HK-2 (cell line): ENCODE measurements at regions not wholly inside any gene's neighbourhood (a gene's known extent, or its start where the extent isn't known, plus 50 kb on each side); places are given as distances from the start of the nearest gene placed in this dataset.

ENCODE experiments used
- DNase-seq: peaks from one replicate; pipeline ENCODE4 v3.0.0-alpha.2; 2018; ENCODE audit not compliant: unreplicated experiment

DNA sequence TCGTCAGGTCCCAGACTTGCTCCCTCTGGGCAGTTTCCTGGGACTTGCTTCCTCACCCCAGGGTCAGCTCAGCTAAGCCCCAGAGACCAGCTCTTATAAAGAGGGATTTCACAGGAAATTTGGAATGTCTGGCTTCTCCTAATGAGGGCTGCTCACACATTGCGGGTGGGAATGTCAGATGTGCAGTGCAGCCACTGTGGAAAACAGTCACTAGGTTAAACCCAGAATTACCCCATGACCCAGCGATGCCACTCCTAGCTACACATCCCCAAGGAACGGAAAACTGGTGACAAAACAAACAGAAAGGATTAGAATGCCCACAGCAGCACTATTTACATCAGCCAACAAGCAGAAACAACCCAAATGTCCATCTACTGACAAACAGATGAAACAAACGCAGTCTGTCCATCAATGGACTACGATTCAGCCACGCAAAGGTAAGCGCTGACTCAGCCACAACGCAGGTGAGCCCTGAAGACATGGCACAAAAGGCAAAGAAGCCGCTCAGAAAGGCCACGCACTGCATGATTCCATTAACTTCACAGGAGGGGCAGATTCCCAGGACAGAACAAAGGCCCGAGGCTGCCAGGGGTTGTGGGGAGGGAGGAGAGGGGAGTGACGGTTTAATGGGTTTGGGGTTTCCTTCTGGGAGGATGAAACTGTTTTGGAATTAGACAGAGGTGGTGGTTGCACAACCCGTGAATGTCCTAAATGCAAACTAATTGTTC lies 63.0 kb downstream of the NCOR2 start:
- no peak for DNase-seq

- no peak for DNase-seq
Measured at GRCh38 chr12:124503305-124503704, 64.1 kb downstream of the NCOR2 start.

GRCh38 chr12:124502379-124502778 lies 65.0 kb downstream of the NCOR2 start:
- DNase-seq: no peak

- no peak for DNase-seq
Measured at GRCh38 chr12:124501827-124502226, 65.6 kb downstream of the NCOR2 start.

DNA sequence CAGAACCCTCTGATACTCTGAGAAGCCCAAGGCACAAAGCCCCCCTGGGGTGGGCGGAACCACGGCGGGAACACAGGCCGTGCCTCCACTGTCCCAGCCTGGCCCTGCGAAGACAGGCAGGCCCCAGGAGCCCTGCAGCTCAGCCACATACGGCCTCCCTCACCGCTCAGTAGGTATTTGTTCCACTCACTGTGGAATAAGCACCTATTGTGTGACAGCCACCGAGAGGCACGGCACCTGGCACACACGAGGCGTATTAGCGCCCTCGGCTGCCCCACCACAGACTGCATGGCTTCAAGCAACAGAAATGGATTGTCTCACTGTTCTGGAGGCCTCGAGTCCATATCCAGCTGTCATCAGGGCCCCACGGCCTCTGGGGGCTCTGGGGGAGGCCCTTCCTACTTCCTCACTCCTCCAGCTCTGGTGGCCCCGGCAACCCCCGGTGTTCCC lies 66.3 kb downstream of the NCOR2 start:
- DNase-seq: no peak

DNA sequence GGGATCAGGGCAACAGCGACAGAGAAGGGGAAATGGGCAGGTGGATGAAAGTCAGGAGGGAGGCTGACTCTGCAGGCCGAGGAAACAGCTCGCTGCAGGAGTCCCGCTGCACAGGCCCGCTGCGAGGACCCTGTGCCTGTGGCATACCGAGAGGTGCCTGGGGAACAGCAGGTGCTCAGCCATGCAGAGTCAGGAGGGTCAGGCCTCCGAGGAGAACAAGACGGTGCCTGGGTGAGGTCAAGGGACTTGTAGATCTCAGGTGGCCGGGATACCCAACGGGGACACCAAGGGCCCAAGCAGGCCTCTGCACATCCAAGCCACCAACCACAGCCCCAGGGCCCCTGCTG lies 67.5 kb downstream of the NCOR2 start:
- DNase-seq: no peak

DNA sequence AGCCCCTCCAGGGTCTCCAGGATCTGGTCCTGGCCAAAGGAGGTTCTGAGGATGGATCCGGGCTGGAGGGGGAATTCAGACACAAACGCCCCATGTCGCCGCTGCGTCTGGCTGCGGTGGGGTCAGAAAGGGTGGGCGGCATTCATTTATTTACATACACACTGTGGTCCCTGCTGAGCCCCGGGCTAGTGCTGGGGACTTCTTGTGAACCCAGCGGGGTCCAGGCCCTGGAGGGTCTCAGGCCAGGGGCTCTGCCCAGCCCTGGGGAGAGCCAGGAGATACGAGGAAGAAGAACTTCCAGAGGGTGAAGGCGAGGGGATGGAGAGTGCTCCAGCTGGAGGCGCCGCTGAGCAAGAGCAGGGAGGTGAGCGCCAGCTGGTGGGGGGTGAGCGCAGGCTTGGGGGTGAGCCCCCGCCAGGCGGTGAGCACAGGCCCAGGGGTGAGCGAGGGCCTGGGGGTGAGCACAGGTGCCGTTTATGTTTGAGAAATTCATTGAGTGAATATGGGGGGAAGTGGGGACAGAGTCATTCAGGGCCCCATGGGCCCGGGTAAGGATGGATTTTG lies 68.1 kb downstream of the NCOR2 start:
- DNase-seq: no peak

DNA sequence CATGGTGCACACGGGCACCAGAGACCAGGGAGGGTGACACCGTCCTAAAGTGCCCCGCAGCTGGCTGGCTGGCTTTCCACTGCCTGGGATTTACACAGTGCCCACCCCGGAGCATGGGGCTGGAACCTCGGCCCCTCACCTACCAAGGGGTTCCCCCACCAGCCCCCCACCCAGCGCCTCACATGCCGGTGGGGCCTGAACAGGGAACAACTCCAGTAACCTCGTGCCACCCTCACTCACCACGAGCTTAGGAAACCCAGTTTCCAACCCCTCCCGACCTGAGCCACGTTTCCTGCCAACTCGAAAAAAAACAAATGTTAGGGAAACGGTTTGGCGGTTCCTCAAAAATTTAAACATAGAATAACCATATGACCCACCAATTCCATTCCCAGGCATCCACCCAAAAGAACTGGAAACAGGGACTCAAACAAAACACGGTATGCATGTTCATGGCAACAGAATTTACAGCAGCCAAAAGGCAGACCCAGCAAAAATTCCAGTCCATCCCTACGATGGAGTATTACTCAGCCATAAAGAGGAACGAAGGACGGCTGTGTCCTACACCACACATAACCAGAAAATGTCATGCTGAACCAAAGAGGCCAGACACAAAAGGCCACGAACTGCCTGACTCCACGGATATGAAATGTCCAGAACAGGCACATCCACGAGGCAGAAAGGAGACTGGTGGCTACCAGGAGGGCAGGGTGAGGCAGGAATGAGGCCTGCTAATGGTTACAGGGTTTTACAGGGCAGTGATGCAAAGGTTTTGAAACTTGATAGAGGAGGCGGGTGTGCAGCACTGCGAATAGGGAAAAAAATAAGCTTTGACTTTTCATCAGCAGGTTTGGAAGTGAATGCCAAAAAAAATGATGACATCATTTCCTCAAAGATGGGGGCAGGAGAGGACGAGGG lies 68.9 kb downstream of the NCOR2 start:
- no peak for DNase-seq

GRCh38 chr12:124497658-124498057 lies 69.8 kb downstream of the NCOR2 start:
- DNase-seq: no peak

GRCh38 chr12:124497039-124497438 lies 70.4 kb downstream of the NCOR2 start:
- no peak for DNase-seq

GRCh38 chr12:124496584-124496983 lies 70.8 kb downstream of the NCOR2 start:
- peak; percentile 20 for DNase-seq

DNA sequence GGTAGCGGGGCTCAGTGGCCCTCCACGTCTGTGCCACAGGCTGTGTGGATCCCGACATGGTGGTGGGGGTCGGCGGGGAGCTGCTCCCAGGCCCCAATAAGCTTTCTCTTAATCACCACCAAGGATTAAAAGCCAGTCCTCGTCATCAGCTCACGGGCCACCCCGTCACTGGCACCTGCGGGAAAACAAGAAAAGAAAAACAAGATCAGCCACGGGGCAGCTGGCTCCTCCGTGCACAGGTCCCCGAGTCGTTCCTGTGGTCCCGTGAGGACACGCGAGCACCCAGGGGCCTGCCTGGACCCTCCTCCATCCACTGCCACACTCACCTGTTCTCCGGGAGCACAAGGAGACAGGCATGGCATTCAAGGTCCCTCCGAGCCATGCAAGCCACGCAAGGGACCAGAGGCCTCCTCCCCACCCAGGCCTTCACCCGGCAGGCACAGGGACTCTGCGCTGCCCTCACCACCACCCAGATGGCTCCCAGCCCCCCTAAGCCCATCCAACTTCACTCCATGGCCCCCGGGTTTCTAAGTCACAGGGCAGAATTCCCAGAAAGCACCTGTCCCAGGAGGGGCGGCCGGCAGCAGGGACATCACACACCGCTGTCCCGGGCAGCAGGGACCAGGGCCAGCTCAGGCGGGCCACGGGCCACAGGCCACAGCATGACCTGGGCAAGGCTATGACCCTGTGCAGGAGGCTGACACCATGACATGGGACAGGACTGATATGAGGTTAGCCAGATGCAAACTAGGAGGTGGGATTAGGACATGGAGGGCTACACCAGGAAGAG lies 72.0 kb downstream of the NCOR2 start:
- DNase-seq: no peak

DNA sequence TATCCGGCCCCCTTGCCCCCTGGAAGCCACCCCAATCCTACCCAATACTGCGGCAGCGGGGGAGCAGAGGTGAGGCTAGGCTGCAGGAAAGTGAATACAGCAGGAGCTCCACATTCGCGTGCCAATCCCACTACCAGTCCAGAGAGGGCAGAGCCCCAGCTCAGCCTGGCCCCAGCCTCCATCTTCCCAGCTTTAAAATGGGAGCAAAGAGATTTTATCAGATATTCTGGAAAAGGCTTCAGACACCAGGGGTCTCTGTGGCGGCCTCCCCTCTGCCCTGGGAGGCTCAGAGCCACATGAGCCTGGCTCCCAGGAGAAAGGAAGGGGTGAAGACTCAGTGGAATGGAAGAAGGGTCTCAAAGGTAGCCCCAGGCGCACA lies 72.7 kb downstream of the NCOR2 start:
- no peak for DNase-seq

- no peak for DNase-seq
Measured at GRCh38 chr12:124493809-124494750, 73.3 kb downstream of the NCOR2 start.

GRCh38 chr12:124492879-124493808 lies 74.3 kb downstream of the NCOR2 start:
- no peak for DNase-seq

DNA sequence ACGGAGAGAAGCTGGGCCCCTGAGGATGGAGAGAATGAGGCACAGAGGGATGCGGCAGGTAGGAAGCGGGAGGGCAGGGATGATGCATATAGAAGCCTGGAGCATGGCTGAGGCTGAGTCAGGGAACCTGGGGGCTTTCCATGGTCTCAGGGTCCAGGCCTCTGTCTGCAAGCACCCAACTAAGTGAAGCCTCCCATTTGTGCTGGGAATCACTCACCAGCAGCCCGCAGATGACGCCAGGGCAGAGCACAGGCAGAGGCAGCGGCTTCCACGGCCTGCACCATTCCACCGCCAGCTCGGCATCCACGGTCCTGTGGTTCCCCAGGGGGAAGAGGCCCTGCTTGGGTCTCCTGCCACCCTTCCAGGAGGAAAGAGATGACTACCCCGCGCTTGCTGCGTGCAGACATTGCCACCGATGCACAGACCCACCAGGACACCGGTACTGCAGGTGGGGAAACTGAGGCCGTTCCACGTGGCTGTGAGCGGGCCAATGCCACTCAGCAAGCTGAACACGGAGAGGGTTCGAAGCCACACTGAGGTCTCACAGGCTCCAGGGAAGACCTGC lies 75.5 kb downstream of the NCOR2 start:
- no peak for DNase-seq

- DNase-seq: no peak
Measured at GRCh38 chr12:124491310-124491709, 76.1 kb downstream of the NCOR2 start.

DNA sequence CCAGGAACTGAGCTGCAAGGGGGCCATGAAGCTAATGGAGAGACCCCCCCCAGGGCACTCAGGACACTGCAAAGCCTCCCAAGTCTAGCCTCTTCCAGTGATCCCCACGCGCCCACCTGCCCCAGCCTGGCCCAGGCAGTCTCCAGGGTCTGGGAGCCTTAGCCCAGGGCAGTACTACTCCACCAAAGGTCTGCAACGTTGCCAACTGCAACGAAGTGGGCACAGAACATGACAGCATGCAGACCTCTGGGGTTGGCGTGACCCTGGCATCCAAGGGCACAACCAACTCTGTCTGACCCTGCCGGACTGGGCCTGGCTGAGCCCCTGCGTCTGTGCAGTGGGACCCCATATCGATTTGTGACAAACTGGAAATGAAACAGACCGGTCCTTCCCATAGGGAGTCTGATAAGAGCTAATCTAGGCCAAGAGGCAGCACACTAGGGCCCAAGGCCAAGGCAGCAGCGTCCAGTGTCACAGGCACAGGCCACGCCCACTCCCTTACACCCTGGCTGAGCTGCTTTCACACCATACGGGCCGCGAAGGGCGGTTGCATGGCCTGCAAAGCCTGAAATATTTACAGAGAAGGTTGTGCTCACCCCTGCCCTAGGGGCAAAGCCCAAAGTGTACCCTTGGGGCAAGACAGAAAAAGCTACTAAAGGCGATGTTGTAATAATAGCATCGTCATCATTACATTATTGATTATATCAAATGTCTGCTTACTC lies 76.7 kb downstream of the NCOR2 start:
- no peak for DNase-seq
